Muscle of leg (tissue), 3 donors: ENCODE measurements at regions not wholly inside any gene's neighbourhood (a gene's known extent, or its start where the extent isn't known, plus 50 kb on each side); places are given as distances from the start of the nearest gene placed in this dataset.
"Not testable (repeated sequence)": the region's sequence is repeated elsewhere in the genome, so short reads cannot be mapped to it uniquely, and the experiment has no call there.

ENCODE experiments used
- DNase-seq: peaks from one replicate; pipeline ENCODE4 v3.0.0; 2013
- H3K27ac ChIP-seq: one replicate; pipeline ENCODE4 v1.5.1; 2013; ENCODE audit warnings: mild to moderate bottlenecking, low read length, control low read depth
- H3K27me3 ChIP-seq: one replicate; pipeline ENCODE4 v1.6.1; 2013; ENCODE audit warnings: low read length; ENCODE audit not compliant: control insufficient read depth, insufficient read depth
- H3K36me3 ChIP-seq: one replicate; pipeline ENCODE4 v1.6.1; 2013; ENCODE audit warnings: low read length; ENCODE audit not compliant: control insufficient read depth, insufficient read depth
- H3K4me1 ChIP-seq: one replicate; pipeline ENCODE4 v1.6.1; 2013; ENCODE audit warnings: low read length; ENCODE audit not compliant: control insufficient read depth, insufficient read depth
- H3K4me3 ChIP-seq: one replicate; pipeline ENCODE4 v1.5.1; 2013; ENCODE audit warnings: low read length, control low read depth
- H3K9me3 ChIP-seq: replicated peaks from 2 replicates; pipeline ENCODE4 v1.6.1; 2013; ENCODE audit warnings: low read depth, low read length; ENCODE audit not compliant: control insufficient read depth
- WGBS: methylation state at CpG from one replicate; pipeline ENCODE4 v1.1.5; 2013; ENCODE audit warnings: missing lambda C conversion rate; ENCODE audit not compliant: insufficient coverage; 5-methylcytosine and 5-hydroxymethylcytosine counted together

DNA sequence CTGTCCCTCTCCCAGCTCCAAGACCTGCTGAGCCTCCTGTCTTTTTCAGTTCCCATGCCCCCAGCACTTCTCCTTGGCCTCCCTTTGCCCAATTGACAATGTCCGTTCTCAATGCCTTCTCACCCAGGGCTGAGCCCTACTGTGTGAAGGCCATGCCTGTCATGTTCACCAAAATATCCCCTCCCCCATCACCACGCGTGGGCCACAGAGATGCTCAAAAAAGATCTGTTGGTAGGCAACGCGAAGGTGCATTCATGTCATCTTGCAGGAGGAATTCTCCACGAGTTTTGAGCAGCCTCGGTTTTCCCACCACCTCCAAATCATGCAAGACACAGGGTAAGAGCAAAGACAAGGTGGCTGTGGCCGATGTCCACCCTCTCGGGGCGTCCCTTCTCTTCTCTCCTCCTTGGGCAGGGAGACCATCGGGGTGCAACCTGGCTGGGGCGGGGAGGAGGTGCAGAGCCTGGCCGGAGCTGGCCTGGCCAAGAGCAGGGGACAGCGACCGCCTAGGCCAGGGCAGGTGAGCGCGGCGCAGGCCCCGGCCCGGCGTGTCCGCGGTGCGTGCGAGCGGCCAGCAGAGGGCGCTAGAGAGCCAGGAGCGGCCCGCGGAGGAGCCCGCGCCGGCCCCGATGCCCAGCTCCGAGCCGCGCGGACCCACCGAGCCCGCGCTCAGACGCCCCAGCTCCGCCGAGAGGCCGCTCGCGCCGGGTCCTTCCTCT is 56.3 kb upstream of the KRTAP5-11 start:
- peak; percentile 39 for DNase-seq
- Histone ChIP-seq H3K4me3 (peak overlapping the region; percentile 25), H3K27me3 (peaks cover 14% of the 10 kb centered on the region)
- 3% methylated on average over 37 of the region's 48 CpGs for WGBS
- not testable (repeated sequence) for H3K9me3 ChIP-seq, H3K36me3 ChIP-seq, H3K4me1 ChIP-seq, H3K27ac ChIP-seq

GRCh38 chr11:71639520-71639849 is 56.8 kb upstream of the KRTAP5-11 start:
- H3K9me3 ChIP-seq, H3K27ac ChIP-seq, H3K36me3 ChIP-seq, H3K4me1 ChIP-seq: not testable (repeated sequence)
- peak; percentile 10 for DNase-seq
- H3K27me3 ChIP-seq, result peaks cover 14% of the 10 kb centered on the region
- peak overlapping the region; percentile 25 for H3K4me3 ChIP-seq
- WGBS, result 1% methylated on average over 17 of the region's 32 CpGs

DNA sequence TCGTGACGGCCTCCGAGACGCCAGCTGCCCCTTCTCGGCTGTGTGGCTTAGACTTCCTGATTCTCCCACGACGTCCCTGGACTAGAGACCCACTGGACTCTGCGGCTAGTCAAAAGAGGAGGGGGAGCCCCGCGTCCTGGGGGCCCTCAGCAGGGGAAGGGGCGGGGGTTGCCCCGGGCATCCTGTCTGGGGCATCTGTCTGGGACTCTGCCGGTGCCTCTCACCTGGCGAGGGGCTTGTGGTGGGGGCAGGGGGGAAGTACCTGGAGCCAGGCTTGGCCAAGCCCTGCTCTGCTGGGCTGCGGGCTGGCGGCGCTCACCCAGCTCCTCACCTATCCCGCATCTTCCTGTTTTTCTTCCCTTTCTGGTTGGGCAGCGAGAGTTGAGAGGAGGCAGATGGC is 57.2 kb upstream of the KRTAP5-11 start:
- 0% methylated on average over 2 of the region's 19 CpGs for WGBS
- peaks cover 14% of the 10 kb centered on the region for H3K27me3 ChIP-seq
- not testable (repeated sequence) for H3K4me3 ChIP-seq

GRCh38 chr11:71647078-71647477 is 64.4 kb upstream of the KRTAP5-11 start:
- not testable (repeated sequence) for H3K27me3 ChIP-seq, H3K9me3 ChIP-seq, DNase-seq, H3K36me3 ChIP-seq, H3K4me3 ChIP-seq, H3K4me1 ChIP-seq, H3K27ac ChIP-seq
- WGBS, result no CpG with 5 or more reads among the region's 5 CpGs

More for the DNA sequence above, 57.2 kb upstream of the KRTAP5-11 start:
- H3K27ac ChIP-seq, H3K4me1 ChIP-seq, H3K9me3 ChIP-seq, H3K36me3 ChIP-seq, DNase-seq: not testable (repeated sequence)

DNA sequence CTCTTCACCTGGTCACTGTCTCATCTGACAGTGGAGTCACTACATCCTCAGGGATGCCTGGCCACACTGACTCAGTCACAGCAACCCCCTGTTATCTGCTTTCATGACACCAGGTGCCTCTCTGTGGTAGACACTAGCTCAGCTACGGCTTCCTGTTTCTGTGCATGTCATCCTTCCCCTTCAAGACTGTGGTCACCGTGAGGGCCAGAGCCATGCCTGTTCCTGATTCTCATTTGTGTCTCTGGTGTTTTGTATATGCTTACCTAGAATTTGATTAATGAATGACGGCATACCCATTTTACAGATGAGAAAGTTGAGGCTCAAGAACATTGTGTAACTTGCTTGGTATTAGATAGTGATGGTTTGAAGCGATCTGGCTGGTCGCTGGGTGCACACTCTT is 70.3 kb upstream of the KRTAP5-11 start:
- H3K27me3 ChIP-seq, H3K4me3 ChIP-seq, H3K27ac ChIP-seq, DNase-seq, H3K4me1 ChIP-seq, H3K36me3 ChIP-seq, H3K9me3 ChIP-seq: not testable (repeated sequence)
- WGBS, result no CpG with 5 or more reads among the region's 5 CpGs

GRCh38 chr11:71654423-71654822 is 71.7 kb upstream of the KRTAP5-11 start:
- WGBS, result 100% methylated on average over 1 of the region's 3 CpGs
- not testable (repeated sequence) for DNase-seq, H3K4me1 ChIP-seq

GRCh38 chr11:71655041-71655440 is 72.4 kb upstream of the KRTAP5-11 start:
- DNase-seq, H3K27ac ChIP-seq, H3K36me3 ChIP-seq, H3K4me3 ChIP-seq, H3K27me3 ChIP-seq, H3K9me3 ChIP-seq, H3K4me1 ChIP-seq: not testable (repeated sequence)
- 59% methylated on average over 3 of the region's 7 CpGs for WGBS

More at GRCh38 chr11:71654423-71654822, 71.7 kb upstream of the KRTAP5-11 start:
- not testable (repeated sequence) for H3K9me3 ChIP-seq, H3K36me3 ChIP-seq, H3K4me3 ChIP-seq, H3K27me3 ChIP-seq, H3K27ac ChIP-seq

GRCh38 chr11:71656513-71656912 is 73.8 kb upstream of the KRTAP5-11 start:
- not testable (repeated sequence) for H3K36me3 ChIP-seq, DNase-seq, H3K27me3 ChIP-seq, H3K4me3 ChIP-seq, H3K27ac ChIP-seq, H3K4me1 ChIP-seq, H3K9me3 ChIP-seq
- no CpG with 5 or more reads among the region's 5 CpGs for WGBS

DNA sequence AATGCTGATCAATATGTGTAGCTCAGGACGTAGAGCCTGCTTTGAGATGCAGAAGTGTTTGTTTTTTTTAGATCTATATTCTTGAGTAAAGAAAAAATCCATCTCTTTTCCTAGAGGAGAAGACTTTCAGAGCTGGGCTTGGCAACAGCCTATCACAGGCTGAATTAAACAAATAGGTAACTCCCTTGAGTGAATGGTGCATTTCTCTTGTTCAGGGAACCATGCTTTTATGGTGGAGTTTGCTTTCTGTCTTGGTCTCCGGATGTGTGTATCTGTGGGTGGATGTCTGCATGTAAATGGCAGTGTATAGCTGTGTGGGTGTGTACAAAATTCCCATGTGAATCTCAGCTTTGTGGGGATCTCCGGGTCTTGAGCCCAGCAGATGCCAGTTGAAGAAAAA is 82.3 kb upstream of the KRTAP5-11 start:
- not testable (repeated sequence) for H3K27me3 ChIP-seq, H3K36me3 ChIP-seq, H3K4me1 ChIP-seq, H3K27ac ChIP-seq, DNase-seq, H3K4me3 ChIP-seq, H3K9me3 ChIP-seq
- WGBS, result no CpG with 5 or more reads among the region's 3 CpGs

DNA sequence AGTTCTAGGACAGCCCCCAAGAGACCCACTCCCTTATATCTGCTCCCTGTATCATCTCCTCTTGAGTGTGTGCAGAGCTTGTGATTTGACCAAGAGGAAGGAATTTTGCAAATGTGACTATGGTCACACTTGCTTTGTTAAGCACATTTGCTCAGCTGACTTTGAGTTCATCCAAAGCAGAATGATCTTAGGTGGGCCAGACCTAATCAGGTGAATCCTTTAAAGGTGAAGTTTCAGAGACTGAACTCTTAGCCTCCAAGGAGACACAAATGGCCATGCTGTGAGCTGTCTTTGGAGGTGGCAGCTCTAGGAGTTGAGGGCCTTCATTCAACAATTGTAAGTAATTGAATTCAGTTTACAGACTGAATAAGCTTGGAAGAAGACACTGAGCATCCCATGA is 115.4 kb upstream of the KRTAP5-11 start:
- DNase-seq, H3K27ac ChIP-seq, H3K27me3 ChIP-seq, H3K4me1 ChIP-seq, H3K4me3 ChIP-seq, H3K9me3 ChIP-seq, H3K36me3 ChIP-seq: not testable (repeated sequence)

GRCh38 chr11:71698961-71699360 is 116.3 kb upstream of the KRTAP5-11 start:
- not testable (repeated sequence) for H3K9me3 ChIP-seq, H3K27me3 ChIP-seq, H3K36me3 ChIP-seq, DNase-seq, H3K4me1 ChIP-seq, H3K27ac ChIP-seq, H3K4me3 ChIP-seq
- WGBS, result no CpG with 5 or more reads among the region's 2 CpGs
